K562 (cell line): ENCODE measurements at regions not wholly inside any gene's neighbourhood (a gene's known extent, or its start where the extent isn't known, plus 50 kb on each side); places are given as distances from the start of the nearest gene placed in this dataset.

Experiments used
- ATAC-seq: fragments of 200-7000 bp; cut with Tn5 transposase; 3 replicates; pipeline ENCODE4 v1.9.1; 2020; ENCODE audit warnings: moderate library complexity
- BruUV-seq: library from RNA; stranded (reverse); fragments of 400-500 nt; replicated peaks from 2 replicates; lab custom pipeline; 2021; lab: Mats Ljungman, UMichigan
- CTCF ChIA-PET: fragments of 300-600 bp; formaldehyde crosslinking; extraction: SDS; loops from one replicate; lab custom pipeline; 2021; ENCODE audit warnings: low intra/inter-chr PET ratio; lab: Yijun Ruan, JAX
- POLR2A ChIA-PET: fragments of 300-600, 350-650 bp; sonication (Branson Sonifier 250); formaldehyde crosslinking; extraction: SDS; loops from one replicate; lab custom pipeline; 2021; ENCODE audit warnings: antibody characterized with exemption, inconsistent platforms; lab: Yijun Ruan, JAX
- DNase-seq, 4 experiments: peaks; one replicate each; pipeline versions ENCODE4 v3.0.0 to v3.0.0-alpha.2; 2011 to 2018; ENCODE audit warnings: low spot score in 3 of 4, mixed read lengths in 3 of 4; ENCODE audit errors: extremely low read depth in 1 of 4
- FAIRE-seq: peaks from 2 replicates; lab custom pipeline; 2011; peaks lifted over from hg19 to GRCh38; lab: Jason Lieb, UNC
- H2AFZ ChIP-seq: 2 replicates; pipeline ENCODE4 v1.6.0; 2011; ENCODE audit warnings: low read depth, low read length, control low read depth, inconsistent platforms
- H3K27ac ChIP-seq: fragments of 200-600 bp; 3 replicates; pipeline ENCODE4 v1.8.0; 2011; ENCODE audit warnings: low read depth, mild to moderate bottlenecking, control low read depth, inconsistent platforms, low read length, moderate library complexity, mixed read lengths; ENCODE audit errors: extremely low read depth
- H3K27me3 ChIP-seq, 2 experiments: fragments of 300-600 bp in 1 of 2; 2 replicates in 1 of 2; 3 replicates in 1 of 2; pipeline versions ENCODE4 v1.6.0 to v1.8.0; 2011; ENCODE audit warnings: inconsistent platforms in 2 of 2, low read length in 2 of 2, mild to moderate bottlenecking in 1 of 2, mixed read lengths in 1 of 2, moderate library complexity in 1 of 2; ENCODE audit not compliant: control insufficient read depth in 2 of 2, insufficient read depth in 2 of 2
- H3K36me3 ChIP-seq: fragments of 300-600 bp; 3 replicates; pipeline ENCODE4 v1.8.0; 2011; ENCODE audit warnings: mild to moderate bottlenecking, low read length, inconsistent platforms; ENCODE audit not compliant: control insufficient read depth, insufficient read depth
- H3K4me1 ChIP-seq, 2 experiments: fragments of 200-600 bp in 1 of 2; replicated peaks in 1 of 2; 2 replicates in 1 of 2; 3 replicates in 1 of 2; pipeline versions ENCODE4 v1.5.1 to v1.8.0; 2011; ENCODE audit warnings: inconsistent platforms in 2 of 2, low read length in 2 of 2, mild to moderate bottlenecking in 1 of 2, mixed read lengths in 1 of 2, moderate library complexity in 1 of 2; ENCODE audit not compliant: control insufficient read depth in 2 of 2, insufficient read depth in 2 of 2
- H3K4me2 ChIP-seq: 2 replicates; pipeline ENCODE4 v1.6.1; 2011; ENCODE audit warnings: low read length, control low read depth, inconsistent platforms, mixed read lengths; ENCODE audit not compliant: insufficient read depth
- H3K4me3 ChIP-seq: fragments of 200-600 bp; sonication (generic), shearing (Covaris generic); 2 replicates; pipeline ENCODE4 v1.5.1; 2016; ENCODE audit warnings: control low read depth, inconsistent platforms
- H3K79me2 ChIP-seq: fragments of 200-600 bp; 3 replicates; pipeline ENCODE4 v1.8.0; 2011; ENCODE audit warnings: low read length, inconsistent platforms; ENCODE audit not compliant: control insufficient read depth, insufficient read depth
- H3K9ac ChIP-seq, 2 experiments: 2 replicates each; pipeline versions ENCODE4 v1.6.0 to v1.6.1; 2011; ENCODE audit warnings: low read depth in 2 of 2, low read length in 2 of 2, control low read depth in 1 of 2, inconsistent platforms in 1 of 2, mild to moderate bottlenecking in 1 of 2, mixed read lengths in 1 of 2; ENCODE audit not compliant: insufficient read depth in 1 of 2
- H3K9me1 ChIP-seq: one replicate; pipeline ENCODE4 v1.6.0; 2011; ENCODE audit warnings: inconsistent platforms, mild to moderate bottlenecking, low read length, moderate library complexity; ENCODE audit not compliant: control insufficient read depth, insufficient read depth
- H3K9me3 ChIP-seq: replicated peaks from 2 replicates; pipeline ENCODE4 v1.5.1; 2011; ENCODE audit warnings: low read depth, low read length, inconsistent platforms; ENCODE audit not compliant: control insufficient read depth, insufficient read depth
- H4K20me1 ChIP-seq: replicated peaks from 2 replicates; pipeline ENCODE4 v1.6.1; 2011; ENCODE audit warnings: low read length, inconsistent platforms, mixed read lengths; ENCODE audit not compliant: control insufficient read depth, insufficient read depth
- ELF1 ChIP-seq: fragments of 200-800 bp; sonication (Bioruptor generic); IDR thresholded peaks from 2 replicates; pipeline ENCODE4 v1.6.1; 2016; ENCODE audit warnings: missing genetic modification characterization, missing compliant biosample characterization
- PHF8 ChIP-seq: fragments of 200-600 bp; sonication (generic); IDR thresholded peaks from 2 replicates; pipeline ENCODE4 v1.6.1; 2012; ENCODE audit warnings: mixed run types, mild to moderate bottlenecking, inconsistent platforms, low read length, moderate library complexity, borderline replicate concordance
- RBM17 ChIP-seq: fragments of 200-400 bp; formaldehyde crosslinking; IDR thresholded peaks from 2 replicates; pipeline ENCODE4 v1.6.1; 2017; ENCODE audit warnings: low read depth, mild to moderate bottlenecking, low read length, borderline replicate concordance
- SOX6 ChIP-seq: fragments of 450-650 bp; IDR thresholded peaks from 2 replicates; pipeline ENCODE4 v1.6.1; 2014; ENCODE audit warnings: mild to moderate bottlenecking
- SREBF2 ChIP-seq: sonication (generic); formaldehyde crosslinking; IDR thresholded peaks from 2 replicates; pipeline ENCODE4 v1.4.0; 2020; ENCODE audit warnings: mild to moderate bottlenecking, missing genetic modification reagents
- SRF ChIP-seq, 2 experiments: fragments of 250-450, 450-650 bp in 1 of 2; sonication (Bioruptor Pico) in 1 of 2; sonication (generic) in 1 of 2; formaldehyde crosslinking; IDR thresholded peaks; 2 replicates each; pipeline versions ENCODE4 v1.5.0 to v1.5.1; 2020 to 2022; ENCODE audit warnings: mild to moderate bottlenecking in 1 of 2, missing genetic modification reagents in 1 of 2
- U2AF1 ChIP-seq: fragments of 200-400 bp; formaldehyde crosslinking; optimal IDR thresholded peaks from 2 replicates; pipeline ENCODE3; 2017; ENCODE audit warnings: mild to moderate bottlenecking, low read depth, low read length, moderate library complexity
- ZKSCAN1 ChIP-seq: fragments of 150-350 bp; IDR thresholded peaks from 2 replicates; pipeline ENCODE4 v1.6.1; 2016; ENCODE audit warnings: low read depth, low read length
- ZNF143 ChIP-seq: sonication (generic); formaldehyde crosslinking; IDR thresholded peaks from 2 replicates; pipeline ENCODE4 v1.9.0; 2022; ENCODE audit warnings: mild to moderate bottlenecking, missing genetic modification reagents
- WGBS: fragments of 100-300 bp; shearing (Covaris generic); methylation state at CpG from one replicate; pipeline ENCODE4 v1.1.6; 2016; ENCODE audit warnings: low coverage, mixed read lengths; ENCODE audit not compliant: insufficient coverage; ENCODE audit errors: missing lambda C conversion rate; 5-methylcytosine and 5-hydroxymethylcytosine counted together
- in situ Hi-C: fragments of 300-500 bp; cut with MboI; formaldehyde crosslinking; loops from 4 replicates; pipeline ENCODE4 v1.15.0; 2018; ENCODE audit warnings: inconsistent platforms, mixed read lengths
- intact Hi-C: fragments of 100-400 bp; cut with micrococcal nuclease; formaldehyde crosslinking; loops from 2 replicates; pipeline ENCODE4 v1.14.2; 2022
- TF ChIP-seq, protein P1 (sequence below): sonication (generic); formaldehyde crosslinking; IDR thresholded peaks from 2 replicates; pipeline ENCODE4 v1.8.1; 2023; ENCODE audit warnings: mild to moderate bottlenecking, missing genetic modification reagents
- TF ChIP-seq, protein P2 (sequence below): fragments of 450-650 bp; IDR thresholded peaks from 2 replicates; pipeline ENCODE4 v1.6.1; 2016; ENCODE audit warnings: antibody characterized with exemption
- TF ChIP-seq, protein P3 (sequence below): fragments of 450-650 bp; IDR thresholded peaks from 2 replicates; pipeline ENCODE4 v1.6.1; 2018; ENCODE audit warnings: mild to moderate bottlenecking, low read depth; ENCODE audit not compliant: partially characterized antibody

DNA sequence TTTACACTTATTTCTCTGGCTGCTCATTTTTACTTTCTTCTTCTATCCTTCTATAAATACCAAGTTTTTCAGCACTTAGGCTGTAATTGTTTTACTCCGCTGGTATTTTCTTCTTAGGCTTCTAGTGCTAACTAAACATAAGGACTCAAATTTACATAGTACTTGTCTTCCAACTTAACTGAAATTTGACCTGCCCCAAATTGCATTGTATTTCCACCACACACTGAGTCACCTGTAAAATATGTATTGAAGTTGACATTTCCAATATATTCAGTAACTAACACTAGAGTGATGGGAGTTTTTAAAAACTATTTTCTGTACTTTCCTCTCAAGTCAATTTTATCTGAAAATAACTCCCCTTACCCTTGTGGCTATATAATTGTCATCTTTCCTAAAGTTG, 1794.1 kb upstream of the RAG2 start:
- DNase-seq, result no peak
- Histone ChIP-seq H3K79me2 (no peaks in the 10 kb centered on the region), H3K4me2 (no peak overlapping the region), H3K27ac (no peak overlapping the region), H3K27me3 (no peaks in the 10 kb centered on the region), H3K4me1 (no peaks in the 10 kb centered on the region)
- intact Hi-C loops, result no loop called here
- in situ Hi-C loops, result no loop called here
- POLR2A ChIA-PET, result no interaction called here
- WGBS, result 27% methylated on average over 1 of the region's 1 CpG
- TF ChIP-seq ZNF143 (CRISPR knock-in tag) (no peak), PHF8 (no peak), ZKSCAN1 (no peak), U2AF1 (no peak), ELF1 (tag) (no peak), SRF (CRISPR knock-in tag; IDR thresholded peaks at IDR 0.05) (no peak), SOX6 (no peak), RBM17 (no peak), SREBF2 (CRISPR knock-in tag) (no peak)
- TF ChIP-seq, protein P1, sequence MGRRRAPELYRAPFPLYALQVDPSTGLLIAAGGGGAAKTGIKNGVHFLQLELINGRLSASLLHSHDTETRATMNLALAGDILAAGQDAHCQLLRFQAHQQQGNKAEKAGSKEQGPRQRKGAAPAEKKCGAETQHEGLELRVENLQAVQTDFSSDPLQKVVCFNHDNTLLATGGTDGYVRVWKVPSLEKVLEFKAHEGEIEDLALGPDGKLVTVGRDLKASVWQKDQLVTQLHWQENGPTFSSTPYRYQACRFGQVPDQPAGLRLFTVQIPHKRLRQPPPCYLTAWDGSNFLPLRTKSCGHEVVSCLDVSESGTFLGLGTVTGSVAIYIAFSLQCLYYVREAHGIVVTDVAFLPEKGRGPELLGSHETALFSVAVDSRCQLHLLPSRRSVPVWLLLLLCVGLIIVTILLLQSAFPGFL (CRISPR knock-in tag), result no peak
- TF ChIP-seq, protein P2, sequence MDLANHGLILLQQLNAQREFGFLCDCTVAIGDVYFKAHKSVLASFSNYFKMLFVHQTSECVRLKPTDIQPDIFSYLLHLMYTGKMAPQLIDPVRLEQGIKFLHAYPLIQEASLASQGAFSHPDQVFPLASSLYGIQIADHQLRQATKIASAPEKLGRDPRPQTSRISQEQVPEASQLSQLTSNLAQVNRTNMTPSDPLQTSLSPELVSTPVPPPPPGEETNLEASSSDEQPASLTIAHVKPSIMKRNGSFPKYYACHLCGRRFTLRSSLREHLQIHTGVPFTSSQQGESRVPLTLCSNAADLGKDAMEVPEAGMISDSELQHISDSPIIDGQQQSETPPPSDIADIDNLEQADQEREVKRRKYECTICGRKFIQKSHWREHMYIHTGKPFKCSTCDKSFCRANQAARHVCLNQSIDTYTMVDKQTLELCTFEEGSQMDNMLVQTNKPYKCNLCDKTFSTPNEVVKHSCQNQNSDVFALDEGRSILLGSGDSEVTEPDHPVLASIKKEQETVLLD, result no peak
- TF ChIP-seq, protein P3, sequence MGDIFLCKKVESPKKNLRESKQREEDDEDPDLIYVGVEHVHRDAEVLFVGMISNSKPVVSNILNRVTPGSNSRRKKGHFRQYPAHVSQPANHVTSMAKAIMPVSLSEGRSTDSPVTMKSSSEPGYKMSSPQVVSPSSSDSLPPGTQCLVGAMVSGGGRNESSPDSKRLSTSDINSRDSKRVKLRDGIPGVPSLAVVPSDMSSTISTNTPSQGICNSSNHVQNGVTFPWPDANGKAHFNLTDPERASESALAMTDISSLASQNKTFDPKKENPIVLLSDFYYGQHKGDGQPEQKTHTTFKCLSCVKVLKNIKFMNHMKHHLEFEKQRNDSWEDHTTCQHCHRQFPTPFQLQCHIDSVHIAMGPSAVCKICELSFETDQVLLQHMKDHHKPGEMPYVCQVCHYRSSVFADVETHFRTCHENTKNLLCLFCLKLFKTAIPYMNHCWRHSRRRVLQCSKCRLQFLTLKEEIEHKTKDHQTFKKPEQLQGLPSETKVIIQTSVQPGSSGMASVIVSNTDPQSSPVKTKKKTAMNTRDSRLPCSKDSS, result no peak
- TF ChIP-seq, all 486 proteins: peak for 0
- no peaks in the 10 kb centered on the region for H3K36me3 ChIP-seq
- no TSS peak for BruUV-seq
- no peak for ATAC-seq
- H3K4me3 ChIP-seq, result no peak overlapping the region
- H4K20me1 ChIP-seq, result no peaks in the 10 kb centered on the region
- no peaks in the 10 kb centered on the region for H3K9me3 ChIP-seq
- CTCF ChIA-PET, result no interaction called here
- no peaks in the 10 kb centered on the region for H3K9me1 ChIP-seq
- no peak overlapping the region for H3K9ac ChIP-seq
- no peak overlapping the region; the same call in 1 of the 2 replicates for H2AFZ ChIP-seq
- FAIRE-seq, result no peak
